HG02870 (cell line): ENCODE measurements at regions not wholly inside any gene's neighbourhood (a gene's known extent, or its start where the extent isn't known, plus 50 kb on each side); places are given as distances from the start of the nearest gene placed in this dataset.

ENCODE experiments used
- ATAC-seq: cut with Tn5 transposase; IDR thresholded peaks from one replicate; pipeline ENCODE4 v1.9.1; 2021; ENCODE audit warnings: mild to moderate bottlenecking, moderate library complexity; ENCODE audit not compliant: unreplicated experiment

DNA sequence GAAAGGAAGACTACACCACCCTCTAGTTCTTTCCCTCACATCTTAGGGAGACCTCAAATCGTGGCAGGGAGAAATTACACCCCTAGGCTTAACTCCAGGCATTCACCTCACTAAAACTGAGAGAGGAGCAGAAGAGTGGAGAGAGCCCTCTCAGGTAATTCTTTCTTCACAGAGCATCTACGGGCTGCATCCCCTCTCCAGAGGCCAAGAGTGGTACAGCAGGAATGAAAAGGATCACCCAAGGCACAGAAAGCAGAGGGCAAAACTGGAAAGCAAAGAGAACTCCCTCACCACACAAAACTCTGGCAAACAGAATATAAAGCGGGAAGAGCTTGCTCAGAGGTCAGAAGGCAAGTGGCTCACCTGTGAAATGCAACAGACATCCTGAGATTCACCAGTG, 661.2 kb downstream of the TBC1D4 start:
- ATAC-seq = no peak

DNA sequence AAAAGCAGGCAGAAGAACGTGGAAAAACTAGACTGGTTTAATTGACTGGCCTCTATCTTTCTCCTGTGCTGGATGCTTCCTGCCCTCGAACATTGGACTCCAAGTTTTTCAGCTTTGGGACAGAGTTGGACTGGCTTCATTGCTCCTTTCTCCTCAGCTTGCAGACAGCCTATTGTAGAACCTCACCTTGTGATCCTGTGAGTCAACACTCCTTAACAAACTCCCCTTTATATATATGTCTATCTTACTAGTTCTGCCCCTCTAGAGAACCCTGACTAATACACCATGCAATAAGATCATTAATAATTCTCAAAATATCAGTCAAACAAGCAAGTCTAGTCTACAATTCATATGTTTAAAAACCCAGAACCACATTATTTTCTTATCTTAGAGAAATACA, 662.4 kb downstream of the TBC1D4 start:
- no peak for ATAC-seq

DNA sequence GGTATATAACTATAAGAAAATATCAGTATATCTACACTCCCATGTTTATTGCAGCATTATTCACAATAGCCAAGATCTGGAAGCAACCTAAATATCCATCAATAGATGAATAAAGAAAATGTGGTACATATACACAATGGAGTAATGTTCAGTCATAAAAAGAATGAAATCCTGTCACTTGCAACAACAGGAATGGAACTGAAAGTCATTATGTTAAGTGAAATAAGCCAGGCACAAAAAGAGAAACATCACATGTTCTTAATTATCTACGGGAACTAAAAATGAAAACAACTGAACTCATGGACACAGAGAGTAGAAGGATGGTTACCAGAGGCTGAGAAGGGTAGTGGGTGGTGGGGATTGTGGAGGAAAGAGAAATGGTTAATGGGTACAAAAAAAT, 665.2 kb downstream of the TBC1D4 start:
- no peak for ATAC-seq

DNA sequence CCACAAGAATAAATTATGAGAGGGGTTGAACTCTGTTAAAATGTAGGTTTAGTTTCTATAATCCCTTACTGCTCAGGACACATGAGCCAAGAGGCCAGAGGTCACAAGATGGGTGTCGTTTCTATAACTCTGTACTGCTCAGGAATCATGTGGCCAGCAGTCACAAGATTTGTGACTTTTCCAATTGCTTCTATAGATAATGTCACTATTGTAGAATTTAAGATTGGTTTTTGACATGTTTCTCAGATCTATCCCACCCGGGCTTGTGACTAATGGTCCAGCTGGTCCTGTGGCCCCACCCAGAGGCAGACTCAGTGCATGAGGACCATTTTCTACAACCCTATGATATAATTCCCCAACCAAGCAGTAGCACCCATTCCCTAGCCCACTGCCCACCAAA, 662.0 kb upstream of the KLF12 start:
- no peak for ATAC-seq

DNA sequence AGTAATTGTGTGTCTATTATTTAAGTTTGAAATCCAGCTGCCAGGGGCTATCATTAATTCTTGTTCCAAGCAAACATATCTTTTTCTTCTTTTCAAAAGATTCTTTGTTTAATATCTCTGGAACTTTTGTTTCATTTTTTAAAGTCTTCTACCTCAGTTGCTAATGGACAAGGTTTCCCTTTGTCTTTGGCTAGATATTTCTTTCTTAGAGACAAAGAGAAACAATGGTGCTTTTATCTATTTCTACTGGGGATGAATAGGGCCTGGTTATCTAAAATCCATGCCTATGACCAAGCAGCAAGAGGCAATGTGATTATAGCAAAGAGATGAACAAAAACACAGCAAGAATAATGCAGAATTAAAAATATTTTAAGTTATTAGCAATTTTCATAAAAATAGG, 661.3 kb upstream of the KLF12 start:
- ATAC-seq = no peak

DNA sequence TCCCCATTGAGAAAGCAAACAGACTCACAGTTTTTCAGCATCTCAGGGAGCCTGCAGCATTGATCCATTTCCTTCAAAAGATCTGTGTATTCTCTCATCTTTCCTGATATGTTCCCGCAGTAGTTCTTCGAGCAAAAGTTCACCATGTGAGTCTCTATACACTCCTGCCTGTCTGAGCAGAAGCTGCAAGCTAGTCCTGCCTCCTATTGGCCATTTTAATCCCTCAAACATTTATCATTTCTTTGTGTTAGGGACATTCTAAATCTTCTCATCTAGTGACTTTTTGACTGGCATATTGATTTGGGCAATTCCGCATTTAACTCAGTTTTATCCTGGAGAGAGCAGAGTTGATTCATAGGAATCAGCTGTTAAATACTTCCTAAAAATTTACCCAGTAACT, 660.4 kb upstream of the KLF12 start:
- ATAC-seq = no peak

DNA sequence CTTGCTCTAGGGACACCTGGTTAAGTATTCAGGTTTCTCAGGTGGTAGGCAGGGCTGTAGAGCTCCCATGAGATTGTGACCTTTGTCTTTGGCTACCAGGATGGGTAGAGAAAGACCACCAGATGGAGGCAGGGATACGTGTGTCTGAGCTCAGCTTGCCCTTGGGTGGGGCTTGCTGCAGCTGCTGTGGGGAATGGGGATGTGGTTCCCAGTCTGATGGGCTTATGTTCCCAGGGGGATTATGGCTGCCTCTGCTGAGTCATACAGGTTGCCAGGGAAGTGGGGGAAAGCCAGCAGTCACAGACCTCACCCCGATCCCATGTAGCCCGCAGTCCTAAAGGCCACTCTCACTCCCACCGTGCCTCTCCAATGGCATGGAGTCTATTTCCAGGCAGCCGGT, 659.9 kb upstream of the KLF12 start:
- no peak for ATAC-seq

DNA sequence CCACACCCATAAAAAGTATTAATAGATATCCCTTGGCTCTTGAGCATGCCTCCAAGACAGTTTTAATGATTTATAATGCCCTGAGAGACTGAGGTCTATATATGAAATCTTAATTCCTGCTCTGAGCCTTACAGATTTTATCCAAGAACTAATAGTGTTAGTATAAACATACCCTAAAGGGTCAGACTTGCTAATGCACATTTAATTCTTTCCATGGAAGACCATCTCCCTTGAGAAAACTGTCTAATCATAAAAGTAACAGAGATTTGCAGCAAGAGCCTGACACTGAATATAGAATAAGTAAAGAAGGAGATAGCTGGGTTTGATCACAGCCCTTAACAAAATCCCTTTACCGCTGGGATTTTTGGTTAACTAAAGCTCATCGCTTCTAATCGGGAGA, 650.8 kb upstream of the KLF12 start:
- no peak for ATAC-seq

DNA sequence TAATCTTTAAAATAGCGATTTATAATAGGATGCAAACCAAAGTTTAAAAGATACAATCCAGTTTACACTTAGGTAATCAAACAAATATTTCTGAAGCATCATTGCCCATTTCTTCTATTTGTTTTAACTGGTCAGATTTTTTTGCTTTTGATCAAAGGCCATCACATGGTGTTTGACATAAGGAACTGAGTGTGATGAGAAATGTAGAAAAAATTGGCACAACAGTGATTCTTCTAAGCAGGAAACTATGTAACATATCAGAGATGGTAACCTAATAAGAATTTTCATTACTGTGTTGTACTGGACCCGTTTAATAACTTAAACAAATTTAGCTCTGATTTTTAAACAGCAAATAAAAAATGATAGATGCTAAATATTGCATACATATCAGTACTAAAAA, 644.7 kb upstream of the KLF12 start:
- no peak for ATAC-seq

DNA sequence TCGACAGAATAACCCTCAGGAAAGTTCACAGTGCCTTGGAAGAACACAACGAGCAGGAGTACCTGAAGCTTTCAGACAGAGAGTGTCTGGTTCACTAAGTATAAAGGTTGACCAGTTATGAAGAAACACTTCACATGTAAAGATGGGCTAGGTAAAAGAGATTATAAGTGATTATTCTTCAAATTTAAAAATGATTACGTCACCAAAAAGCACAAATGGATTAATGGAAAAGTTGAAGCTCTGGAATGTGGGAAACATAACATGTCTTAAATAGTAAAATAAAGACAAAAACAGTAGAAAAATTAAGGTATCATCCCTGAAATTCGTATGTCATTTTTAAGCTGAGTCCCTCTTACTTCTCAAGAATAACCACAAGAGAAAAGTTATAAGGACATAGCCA, 643.9 kb upstream of the KLF12 start:
- no peak for ATAC-seq

DNA sequence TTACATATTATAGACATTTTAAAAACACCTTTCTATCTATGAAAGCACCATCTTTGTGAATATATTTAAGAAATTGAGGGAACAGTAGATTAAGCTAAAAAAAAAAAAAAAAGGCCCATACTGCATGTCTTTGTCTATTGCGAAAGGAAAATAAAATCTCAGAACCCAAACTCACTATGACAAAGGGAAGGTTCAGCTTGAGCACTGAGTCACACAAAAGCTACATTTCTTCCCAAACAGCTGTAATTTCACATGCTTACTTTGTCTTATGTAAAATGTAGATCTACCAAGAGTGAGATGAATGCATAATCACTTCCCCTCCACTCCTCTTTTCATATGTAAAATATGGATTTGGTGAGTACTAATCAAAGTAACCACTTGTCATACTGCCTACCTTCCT, 640.1 kb upstream of the KLF12 start:
- no peak for ATAC-seq

DNA sequence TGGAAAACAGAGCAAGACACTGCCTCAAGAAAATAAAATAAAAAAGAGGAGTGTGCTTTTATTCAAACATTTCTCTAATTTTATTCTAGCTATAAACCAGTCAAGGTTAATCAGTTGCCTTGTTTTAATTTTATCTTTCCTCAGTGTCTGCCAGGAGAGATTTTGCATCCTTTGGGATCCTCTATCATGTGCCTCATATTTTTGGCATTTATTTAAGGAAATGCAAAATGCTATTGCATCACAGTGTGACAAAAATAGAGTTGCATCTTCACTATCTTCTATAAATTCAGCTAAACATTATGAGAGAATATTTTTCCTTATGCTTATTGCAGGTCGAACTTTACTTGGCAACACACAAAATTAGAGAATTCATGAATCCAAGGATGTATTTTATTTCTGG, 639.0 kb upstream of the KLF12 start:
- no peak for ATAC-seq

DNA sequence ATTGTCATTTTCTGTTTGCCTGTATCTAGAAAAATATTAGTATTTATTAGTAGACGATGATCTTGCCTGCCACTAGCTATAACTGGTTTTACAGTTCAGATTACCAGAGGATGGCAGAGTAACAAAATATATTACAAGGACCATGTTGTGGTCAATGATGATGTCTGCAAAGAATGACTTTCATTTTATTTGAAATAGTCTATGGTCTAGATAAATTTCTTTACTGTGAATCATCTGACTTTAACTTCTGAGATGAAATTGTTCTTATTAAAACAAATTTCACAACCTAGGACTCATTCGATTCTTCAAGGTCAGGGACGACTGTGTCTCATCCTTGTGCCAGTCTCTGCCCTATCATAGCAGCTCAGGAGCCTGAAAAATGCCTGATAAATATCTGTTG, 637.8 kb upstream of the KLF12 start:
- ATAC-seq = no peak

DNA sequence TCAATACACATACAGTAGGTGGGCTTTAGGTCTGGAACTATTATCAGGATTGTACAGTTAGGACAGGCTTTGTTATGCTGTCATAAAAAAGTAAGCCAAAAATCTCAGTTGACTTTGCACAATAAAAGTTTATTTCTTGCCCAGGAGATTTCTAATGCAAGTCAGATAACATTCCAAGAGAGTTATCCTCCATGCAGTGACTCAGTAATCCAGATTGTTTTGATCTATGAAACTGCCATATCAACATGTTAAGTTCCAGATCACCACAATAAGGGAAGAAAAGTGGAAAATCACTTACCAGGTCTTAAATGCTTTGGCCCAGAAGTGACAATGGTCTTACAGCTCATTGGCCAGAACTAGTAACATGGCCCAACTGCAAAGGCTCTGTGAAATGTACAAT, 636.2 kb upstream of the KLF12 start:
- no peak for ATAC-seq

DNA sequence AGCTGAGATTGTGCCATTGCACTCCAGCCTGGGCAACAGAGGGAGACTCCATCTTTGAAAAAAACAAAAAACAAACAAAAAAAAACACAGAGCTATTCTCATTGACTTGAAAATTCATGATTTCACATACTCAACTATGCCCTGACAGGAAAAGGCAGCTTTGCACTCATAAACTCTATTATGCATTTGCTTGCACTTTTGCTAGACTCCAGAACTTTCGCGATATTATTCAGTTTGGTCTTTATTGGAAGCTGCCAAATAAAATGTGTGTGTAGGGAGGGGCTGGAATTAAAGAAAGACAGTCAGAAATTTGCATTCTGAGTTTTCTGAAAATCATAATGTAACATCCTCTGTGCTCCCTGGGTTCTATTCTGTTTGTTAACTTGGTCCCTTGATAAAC, 635.1 kb upstream of the KLF12 start:
- no peak for ATAC-seq

DNA sequence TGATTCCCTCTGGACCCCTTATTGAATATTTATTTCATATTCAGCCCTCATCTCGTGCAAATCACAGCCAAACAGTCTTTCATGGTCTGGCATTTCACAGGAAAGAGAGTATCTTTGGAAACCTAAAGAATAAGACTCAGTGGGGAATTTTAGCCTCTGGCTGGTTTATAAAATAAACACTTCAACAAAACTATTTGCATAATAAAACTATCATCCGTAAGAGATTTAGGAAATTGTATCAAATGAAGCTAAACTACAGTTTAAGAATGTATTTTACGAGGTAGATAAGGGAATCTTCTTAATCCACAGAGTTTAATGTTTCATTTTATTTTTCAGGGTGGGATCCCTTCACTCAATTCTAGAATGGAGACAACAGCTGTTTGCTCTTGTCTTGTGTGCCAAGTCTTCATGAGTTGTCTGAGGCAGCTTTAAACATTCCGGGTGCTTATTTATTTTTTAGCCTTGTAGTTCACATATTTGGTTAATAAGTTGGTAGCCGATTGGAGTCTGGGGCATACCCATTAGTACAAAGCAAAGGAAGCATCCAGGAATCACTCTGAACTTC, 634.4 kb upstream of the KLF12 start:
- no peak for ATAC-seq

DNA sequence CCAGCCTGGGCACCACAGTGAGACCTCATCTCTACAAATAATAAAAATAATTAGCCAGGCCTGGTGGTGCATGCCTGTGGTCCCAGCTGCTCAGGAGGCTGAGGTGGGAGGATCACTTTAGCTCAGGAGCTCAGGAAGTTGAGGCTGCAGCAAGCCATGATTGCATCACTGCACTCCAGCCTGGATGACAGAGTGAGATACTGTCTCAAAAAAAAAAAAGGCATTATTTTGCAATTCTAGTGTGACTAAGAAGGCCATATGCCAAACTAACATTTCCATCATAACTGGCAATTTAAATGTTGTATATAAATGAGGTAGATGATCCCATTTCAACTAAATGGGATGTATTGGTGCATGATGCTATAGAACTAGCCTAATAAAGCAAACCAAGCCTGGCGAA, 632.8 kb upstream of the KLF12 start:
- no peak for ATAC-seq

DNA sequence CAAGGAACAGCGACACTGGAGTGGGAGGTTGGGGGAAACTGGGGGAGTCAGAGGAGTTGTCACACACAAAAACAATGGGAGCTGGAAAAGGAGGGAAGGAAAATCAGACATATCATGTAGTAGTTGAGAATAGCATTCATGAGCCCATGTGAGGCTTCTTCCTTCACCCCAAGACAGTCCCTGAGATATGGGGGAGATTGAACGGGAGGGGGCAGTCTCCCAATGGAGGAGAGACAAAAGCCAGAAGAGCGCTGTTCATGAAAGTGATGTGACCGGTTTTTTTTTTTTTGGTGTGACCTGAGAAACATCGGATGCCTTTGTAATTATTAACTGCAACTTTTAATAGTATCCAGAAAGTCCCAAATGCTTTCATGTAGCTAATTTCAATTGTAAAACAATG, 631.8 kb upstream of the KLF12 start:
- no peak for ATAC-seq

DNA sequence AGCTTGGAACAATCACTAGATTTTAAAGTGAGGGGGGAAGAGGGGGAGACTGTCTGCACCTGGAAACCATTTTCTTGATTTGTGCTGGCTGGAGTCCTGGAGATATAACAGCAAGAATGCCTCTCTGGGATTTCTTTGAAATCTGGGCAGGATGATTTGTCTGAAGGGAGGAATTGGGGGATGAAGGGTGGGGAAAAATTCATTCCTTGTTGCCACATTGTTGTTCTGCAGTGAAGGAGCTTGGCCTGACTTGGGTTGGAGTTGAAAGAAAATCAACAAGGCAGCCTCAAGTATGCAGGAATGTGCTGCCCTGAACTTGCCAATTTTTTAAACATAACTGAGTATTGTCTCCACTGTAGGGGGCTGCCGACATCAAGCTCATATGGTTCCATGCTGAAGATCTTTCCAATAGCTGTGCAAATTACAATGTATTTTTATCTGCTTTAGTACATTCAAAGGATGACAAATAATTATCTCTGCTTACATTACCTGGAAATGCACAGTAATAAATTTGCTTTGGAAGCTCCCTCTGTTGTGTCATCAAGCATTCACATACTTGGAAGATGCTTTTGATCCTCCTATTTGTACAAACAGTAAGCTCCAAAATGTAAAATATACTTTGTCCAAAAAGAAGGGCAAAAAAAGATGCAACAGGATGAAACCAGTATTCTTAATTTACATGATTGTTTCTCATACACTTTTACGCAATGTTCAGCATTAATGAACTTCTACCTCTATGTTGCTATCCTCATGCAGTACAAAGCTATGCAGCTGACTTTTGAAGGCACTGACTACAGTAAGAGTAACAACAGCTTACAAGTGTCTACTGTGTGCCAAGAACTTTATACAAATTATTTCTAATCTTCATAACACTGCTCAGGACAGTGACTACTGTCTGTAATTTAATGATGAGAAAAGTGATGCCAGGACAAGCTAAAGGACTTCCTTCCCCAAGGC, 627.9 kb upstream of the KLF12 start:
- ATAC-seq = no peak

DNA sequence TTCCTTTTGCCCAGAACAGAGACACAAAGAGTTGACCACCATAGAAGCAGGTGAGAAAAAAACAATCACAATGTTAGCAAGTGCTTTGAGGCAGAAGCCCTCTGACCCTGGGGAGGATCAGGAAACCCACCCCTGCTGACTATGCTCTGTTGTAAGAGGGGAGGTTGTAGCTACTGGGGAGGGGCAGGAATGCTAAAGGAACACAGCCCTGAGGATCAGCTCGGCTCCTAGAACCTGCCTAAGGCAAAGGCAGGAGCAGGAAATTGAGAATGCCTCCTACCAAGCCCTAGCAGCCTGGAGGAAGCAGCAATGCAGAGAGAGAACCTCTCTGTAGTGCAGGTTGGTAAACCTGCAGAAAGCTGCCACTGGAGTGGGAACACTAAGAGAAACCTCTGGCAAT, 624.0 kb upstream of the KLF12 start:
- ATAC-seq = no peak

DNA sequence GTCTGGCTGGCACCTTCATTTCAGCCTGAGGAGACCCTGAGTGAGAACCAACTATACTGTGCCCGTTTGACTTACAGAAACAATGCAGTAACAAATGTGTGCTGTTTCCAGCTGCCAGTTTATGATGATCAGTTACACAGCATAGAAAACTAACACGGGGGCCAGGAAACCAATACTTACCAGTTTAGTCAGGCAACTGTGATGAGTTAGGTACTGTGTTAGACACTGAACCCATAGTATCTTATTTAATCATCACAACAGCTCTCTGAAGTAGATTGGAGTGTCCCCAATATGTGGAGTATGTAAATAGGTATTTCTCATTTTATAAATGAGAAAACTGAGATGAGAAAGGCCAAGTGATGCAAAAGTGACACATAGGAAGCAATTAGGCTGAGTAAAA, 620.9 kb upstream of the KLF12 start:
- ATAC-seq = no peak

DNA sequence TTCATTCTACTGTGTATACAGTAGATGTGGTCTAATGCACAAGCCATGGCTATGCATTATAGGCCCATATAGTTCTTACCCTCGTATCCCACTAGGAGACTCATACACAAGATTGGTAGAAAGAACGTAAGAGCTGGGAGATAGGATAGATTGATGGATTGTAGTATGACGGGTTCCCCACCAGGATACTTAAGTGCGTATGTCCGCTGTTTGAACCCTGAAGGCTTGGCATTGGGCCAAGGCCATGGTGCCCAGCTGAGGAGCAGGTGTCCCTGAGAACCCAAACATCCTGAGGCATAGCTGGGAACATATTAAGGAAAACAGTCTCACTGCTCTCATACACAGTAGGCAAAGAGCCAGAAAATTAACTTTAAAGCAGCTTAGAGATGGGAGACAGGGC, 617.5 kb upstream of the KLF12 start:
- no peak for ATAC-seq
